GM12872 (cell line): ENCODE measurements at regions not wholly inside any gene's neighbourhood (a gene's known extent, or its start where the extent isn't known, plus 50 kb on each side); places are given as distances from the start of the nearest gene placed in this dataset.

Experiments
- TF ChIP-seq, protein P1 (sequence below): IDR thresholded peaks from 3 replicates; pipeline ENCODE4 v1.5.1; 2011; ENCODE audit warnings: low read depth, mild to moderate bottlenecking, low read length, moderate library complexity; ENCODE audit not compliant: insufficient read depth

DNA sequence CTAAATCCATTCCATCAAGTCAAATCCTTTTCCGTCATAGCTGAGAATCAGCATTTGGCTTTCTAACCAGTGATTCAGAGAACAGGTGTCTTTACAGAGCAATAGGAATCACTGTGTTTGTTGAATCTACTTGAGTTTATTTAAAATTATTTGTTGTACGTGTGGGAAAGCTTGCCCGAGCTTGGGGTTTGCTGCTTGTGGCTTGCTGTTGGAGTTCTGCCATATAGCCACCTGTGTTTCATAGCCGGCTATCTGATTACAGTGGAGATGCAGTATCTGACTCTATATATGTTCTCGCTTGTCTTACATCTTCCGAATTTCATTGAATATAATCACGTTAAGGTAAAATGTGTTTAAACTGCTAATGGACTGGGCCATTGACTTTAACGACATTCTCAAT is 274.3 kb upstream of the MKI67 start:
- TF ChIP-seq, protein P1, sequence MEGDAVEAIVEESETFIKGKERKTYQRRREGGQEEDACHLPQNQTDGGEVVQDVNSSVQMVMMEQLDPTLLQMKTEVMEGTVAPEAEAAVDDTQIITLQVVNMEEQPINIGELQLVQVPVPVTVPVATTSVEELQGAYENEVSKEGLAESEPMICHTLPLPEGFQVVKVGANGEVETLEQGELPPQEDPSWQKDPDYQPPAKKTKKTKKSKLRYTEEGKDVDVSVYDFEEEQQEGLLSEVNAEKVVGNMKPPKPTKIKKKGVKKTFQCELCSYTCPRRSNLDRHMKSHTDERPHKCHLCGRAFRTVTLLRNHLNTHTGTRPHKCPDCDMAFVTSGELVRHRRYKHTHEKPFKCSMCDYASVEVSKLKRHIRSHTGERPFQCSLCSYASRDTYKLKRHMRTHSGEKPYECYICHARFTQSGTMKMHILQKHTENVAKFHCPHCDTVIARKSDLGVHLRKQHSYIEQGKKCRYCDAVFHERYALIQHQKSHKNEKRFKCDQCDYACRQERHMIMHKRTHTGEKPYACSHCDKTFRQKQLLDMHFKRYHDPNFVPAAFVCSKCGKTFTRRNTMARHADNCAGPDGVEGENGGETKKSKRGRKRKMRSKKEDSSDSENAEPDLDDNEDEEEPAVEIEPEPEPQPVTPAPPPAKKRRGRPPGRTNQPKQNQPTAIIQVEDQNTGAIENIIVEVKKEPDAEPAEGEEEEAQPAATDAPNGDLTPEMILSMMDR = no peak

DNA sequence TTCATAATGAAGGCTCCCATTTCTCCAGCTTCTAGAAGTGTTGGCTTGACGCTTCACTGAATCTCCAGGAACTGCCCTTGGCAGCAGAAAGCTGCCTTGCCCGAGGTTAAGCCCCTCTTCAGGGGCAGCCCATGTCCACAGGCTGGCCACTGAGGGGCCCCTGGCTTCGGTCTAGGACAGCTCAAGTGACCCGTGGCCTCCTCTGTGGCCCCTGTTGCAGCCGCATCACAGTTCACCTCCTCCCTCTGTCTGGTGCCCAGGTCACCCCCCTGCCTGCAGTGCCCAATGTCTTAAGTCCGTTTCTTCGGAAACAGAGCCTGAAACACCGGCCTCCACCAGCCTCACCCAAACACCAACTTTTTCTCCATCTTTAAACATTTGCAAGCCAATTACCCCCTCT is 279.2 kb upstream of the MKI67 start:
- TF ChIP-seq, protein P1 = no peak

DNA sequence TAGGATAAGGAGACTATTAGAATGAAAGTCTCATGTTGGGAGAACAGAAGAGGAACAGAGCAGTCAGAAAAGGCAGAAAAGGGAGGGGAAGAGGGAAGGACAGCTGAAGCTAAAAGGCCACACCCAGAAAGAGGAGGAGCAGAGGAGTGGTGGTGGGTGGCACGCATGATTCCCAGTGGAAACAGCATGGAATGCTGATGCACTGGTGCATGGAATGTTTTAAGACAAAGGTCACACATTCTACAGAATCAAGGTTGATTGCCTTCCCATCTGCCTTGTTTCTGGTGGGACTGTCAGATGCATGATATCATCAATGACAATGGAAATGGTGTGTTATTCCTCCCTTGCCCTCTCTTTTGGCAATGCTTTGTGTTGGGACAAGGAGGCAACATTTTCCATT is 285.4 kb upstream of the MKI67 start:
- TF ChIP-seq, protein P1 = no peak

DNA sequence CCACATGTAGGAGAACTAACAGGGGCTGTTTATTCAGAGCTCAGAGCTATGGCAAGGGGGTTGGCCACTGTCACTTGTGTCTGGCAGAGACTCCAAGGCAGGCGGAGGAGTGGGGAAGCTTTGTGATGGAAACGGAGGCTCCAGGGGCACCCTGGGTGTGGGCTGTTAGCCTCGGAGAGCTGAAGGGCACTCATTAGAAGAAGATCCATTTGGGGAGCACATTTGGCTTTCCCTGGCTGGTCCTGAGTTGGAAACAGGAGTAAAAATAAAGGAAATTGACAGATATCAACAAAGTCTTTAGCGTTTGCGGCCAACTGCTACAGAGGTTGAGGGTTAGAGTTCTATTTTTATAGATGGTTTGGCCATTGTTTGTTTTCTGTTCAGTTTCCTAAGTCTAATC is 288.3 kb upstream of the MKI67 start:
- TF ChIP-seq, protein P1 = no peak

DNA sequence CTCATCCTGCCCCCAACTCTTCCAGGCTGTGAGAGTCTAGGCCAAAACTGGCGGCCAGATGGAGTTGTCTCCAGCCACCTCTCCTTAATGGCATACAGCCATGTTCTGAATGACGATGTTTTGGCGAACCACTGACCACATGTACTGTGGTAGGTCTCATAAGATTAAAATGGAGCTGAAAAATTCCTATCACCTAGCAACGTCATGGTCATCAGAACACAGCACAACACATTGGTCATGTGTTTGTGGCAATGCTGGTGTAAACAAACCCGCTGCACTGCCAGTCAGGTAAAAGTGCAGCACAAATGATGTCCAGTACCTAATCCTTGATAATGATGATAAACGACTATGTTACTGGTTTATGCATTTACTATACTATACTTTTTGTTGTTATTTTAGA is 290.0 kb upstream of the MKI67 start:
- TF ChIP-seq, protein P1 = no peak

DNA sequence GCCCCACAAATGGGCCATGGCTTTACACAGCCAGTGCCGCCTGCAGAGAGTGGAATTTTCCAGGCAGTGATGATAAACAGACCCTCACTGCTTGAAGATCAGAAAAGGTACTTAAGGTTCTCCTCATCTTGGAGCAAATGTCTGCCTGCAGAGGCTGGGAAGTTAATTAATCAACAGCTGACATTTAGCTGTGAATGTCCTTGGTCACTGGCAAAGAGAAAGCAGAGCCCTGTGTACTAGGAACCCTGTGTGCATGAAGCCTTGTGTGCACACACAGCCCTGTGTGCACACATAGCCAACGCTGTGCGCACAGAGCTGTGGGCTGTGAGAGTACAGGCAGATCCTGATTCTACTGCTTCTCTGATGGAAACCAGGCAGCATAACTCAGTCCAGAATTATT is 291.6 kb upstream of the MKI67 start:
- TF ChIP-seq, protein P1 = no peak

DNA sequence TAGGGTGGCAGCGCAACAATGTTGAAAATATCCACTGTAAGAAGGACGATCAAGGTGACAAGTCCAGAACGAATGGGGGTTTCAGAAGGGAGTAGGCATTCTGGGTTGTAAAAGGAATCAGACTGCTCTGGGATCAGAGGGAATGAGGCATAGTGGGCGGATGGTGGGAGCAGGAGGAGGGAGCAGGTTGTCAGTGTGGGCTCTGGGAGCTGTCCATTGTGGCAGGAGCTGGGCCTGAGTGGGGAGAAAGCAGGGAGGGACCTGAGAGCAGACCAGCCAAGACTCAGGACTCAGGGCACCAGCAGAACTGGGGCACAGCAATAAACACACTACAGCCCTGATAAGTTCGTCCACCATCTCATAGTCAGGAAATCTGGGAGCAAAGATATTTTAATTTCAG is 292.6 kb upstream of the MKI67 start:
- TF ChIP-seq, protein P1 = no peak

DNA sequence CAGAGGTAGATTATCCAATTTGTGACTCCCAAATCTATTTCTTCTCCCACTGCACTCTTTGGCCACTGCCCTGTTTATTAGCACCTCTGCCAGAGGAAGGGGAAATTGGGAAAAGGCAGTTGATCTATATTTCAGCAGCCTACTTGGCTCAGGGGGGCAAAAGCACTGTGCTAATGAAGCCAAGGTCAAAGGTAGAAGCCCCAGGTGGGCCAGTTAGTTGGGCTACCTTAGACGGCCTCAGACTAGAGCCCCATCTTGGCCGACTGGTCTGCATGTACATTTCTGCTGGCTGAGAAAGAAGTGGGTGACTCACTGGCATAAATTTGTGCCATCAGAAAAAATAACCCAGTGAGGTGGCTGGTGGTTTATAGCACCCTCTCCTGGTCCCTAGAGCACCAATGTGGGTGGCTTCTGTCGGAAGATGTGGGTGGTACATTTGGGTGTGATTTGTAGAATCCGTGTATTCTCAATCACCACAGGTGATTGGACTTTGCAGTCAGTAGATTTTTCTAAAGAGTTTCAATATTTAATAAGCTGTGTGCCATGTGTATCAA is 293.3 kb upstream of the MKI67 start:
- TF ChIP-seq, protein P1 = no peak
